T-cell (primary cell): ENCODE measurements at regions not wholly inside any gene's neighbourhood (a gene's known extent, or its start where the extent isn't known, plus 50 kb on each side); places are given as distances from the start of the nearest gene placed in this dataset.

ENCODE experiments used
- ATAC-seq, 4 experiments: fragments of 200-7000 bp in 3 of 4; fragments of 150-1000 bp in 1 of 4; cut with Tn5 transposase; replicated peaks in 1 of 4; 1 replicate in 3 of 4; 2 replicates in 1 of 4; pipeline ENCODE4 v1.10.0; 2021; ENCODE audit warnings: moderate library complexity in 3 of 4, mild to moderate bottlenecking in 2 of 4, moderate number of reproducible peaks in 1 of 4
- CTCF ChIA-PET, 2 donors: fragments of 300-600 bp; sonication (Branson Sonifier 250); formaldehyde crosslinking; loops; one replicate each; lab custom pipeline; 2022; ENCODE audit warnings: antibody characterized with exemption in 2 of 2; lab: Charles Lee
- POLR2A ChIA-PET, 2 donors: fragments of 300-600 bp; sonication (Branson Sonifier 250); formaldehyde crosslinking; loops; one replicate each; lab custom pipeline; 2022; ENCODE audit warnings: antibody characterized with exemption in 2 of 2; lab: Charles Lee
- DNase-seq, 35 experiments: peaks; one replicate each; pipeline versions ENCODE4 v3.0.0 to v3.0.0-alpha.2; 2013 to 2023
- H3K27ac ChIP-seq: one replicate; pipeline ENCODE4 v1.5.1; 2013; ENCODE audit warnings: low read length
- H3K27me3 ChIP-seq, 2 experiments: replicated peaks in 1 of 2; 1 replicate in 1 of 2; 2 replicates in 1 of 2; pipeline versions ENCODE4 v1.6.1 to v1.7.0; 2013; ENCODE audit warnings: low read length in 1 of 2, mixed read lengths in 1 of 2; ENCODE audit not compliant: control insufficient read depth in 2 of 2, insufficient read depth in 2 of 2; ENCODE audit errors: extremely low read depth in 1 of 2
- H3K36me3 ChIP-seq, 2 donors: 1 replicate in 1 of 2; 2 replicates in 1 of 2; pipeline versions ENCODE4 v1.6.1 to v1.7.0; 2013; ENCODE audit warnings: low read length in 1 of 2; ENCODE audit not compliant: control insufficient read depth in 2 of 2, insufficient read depth in 1 of 2; ENCODE audit errors: extremely low read depth in 1 of 2
- H3K4me1 ChIP-seq, 2 experiments: 1 replicate in 1 of 2; 2 replicates in 1 of 2; pipeline versions ENCODE4 v1.6.1 to v1.7.0; 2013; ENCODE audit warnings: low read length in 2 of 2, mixed read lengths in 1 of 2; ENCODE audit not compliant: insufficient read depth in 2 of 2, control insufficient read depth in 1 of 2; ENCODE audit errors: extremely low read depth in 1 of 2
- H3K4me3 ChIP-seq, 2 donors: 1 replicate in 1 of 2; 2 replicates in 1 of 2; pipeline versions ENCODE4 v1.5.1 to v1.7.0; 2013; ENCODE audit warnings: mild to moderate bottlenecking in 2 of 2, low read length in 1 of 2, moderate library complexity in 1 of 2; ENCODE audit not compliant: control insufficient read depth in 1 of 2; ENCODE audit errors: extremely low read depth in 1 of 2
- H3K9me3 ChIP-seq: 2 replicates; pipeline ENCODE4 v1.7.0; 2013
- H3K27ac Mint-ChIP-seq, 2 donors: one replicate each; pipeline ENCODE4 v1.8.0; 2020 to 2021; ENCODE audit warnings: mild to moderate bottlenecking in 2 of 2, mixed read lengths in 2 of 2
- H3K27me3 Mint-ChIP-seq, 2 donors: one replicate each; pipeline ENCODE4 v1.8.0; 2021 to 2022; ENCODE audit warnings: mixed read lengths in 2 of 2
- H3K36me3 Mint-ChIP-seq: one replicate; pipeline ENCODE4 v1.8.0; 2021; ENCODE audit warnings: mixed read lengths
- H3K4me1 Mint-ChIP-seq, 3 donors: one replicate each; pipeline ENCODE4 v1.8.0; 2020 to 2022; ENCODE audit warnings: mixed read lengths in 3 of 3, mild to moderate bottlenecking in 1 of 3
- H3K4me3 Mint-ChIP-seq, 3 donors: one replicate each; pipeline ENCODE4 v1.8.0; 2020 to 2022; ENCODE audit warnings: mild to moderate bottlenecking in 3 of 3, mixed read lengths in 3 of 3, moderate library complexity in 3 of 3
- H3K9me3 Mint-ChIP-seq, 3 donors: one replicate each; pipeline ENCODE4 v1.8.0; 2020 to 2022; ENCODE audit warnings: mixed read lengths in 3 of 3
- WGBS: methylation state at CpG from one replicate; pipeline ENCODE4 v1.1.5; 2013; ENCODE audit warnings: missing lambda C conversion rate; ENCODE audit not compliant: insufficient coverage; 5-methylcytosine and 5-hydroxymethylcytosine counted together

DNA sequence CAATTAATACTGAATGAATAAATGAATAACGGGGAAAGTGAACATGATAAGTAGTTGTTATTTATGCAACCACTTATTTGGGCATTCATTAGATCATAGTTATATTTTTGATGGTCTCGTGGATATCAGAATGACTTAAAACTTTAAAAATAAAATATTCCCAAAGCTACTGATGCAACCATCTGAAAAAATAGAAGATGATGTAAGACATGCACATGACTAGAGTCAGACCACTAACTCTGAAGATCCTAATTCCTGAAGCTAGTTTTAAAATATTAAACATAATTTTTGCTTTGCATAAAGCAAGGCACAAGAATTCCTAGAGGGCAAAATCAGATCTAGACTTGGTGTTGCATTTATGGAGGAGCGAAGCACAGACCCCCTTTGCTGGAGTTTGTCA is 616.1 kb downstream of the IRS1 start:
- ATAC-seq (no peak), DNase-seq (no peak)
- no peaks in the 10 kb centered on the region for H3K9me3 ChIP-seq
- H3K27ac ChIP-seq: no peak overlapping the region
- no peaks in the 10 kb centered on the region for H3K4me1 ChIP-seq
- Mint-ChIP-seq H3K4me3 (no peak overlapping the region), H3K4me1 (no peaks in the 10 kb centered on the region), H3K27me3 (peaks cover 7 to 26% of the 10 kb centered on the region in 2 donors), H3K9me3 (peaks cover 4 to 11% (median 8%) of the 10 kb centered on the region in 3 donors), H3K27ac (no peak overlapping the region), H3K36me3 (no peaks in the 10 kb centered on the region)
- ChIA-PET POLR2A (no interaction called here), CTCF (interaction anchor here (0.5 to 1.2 kb wide), 2 partner anchors 30 to 32 kb away, joined by 3 to 5 read pairs; no protein-coding TSS in a partner anchor)
- peaks cover 0 to 3% of the 10 kb centered on the region in 2 experiments for H3K27me3 ChIP-seq
- 60% methylated on average over 1 of the region's 3 CpGs for WGBS
- H3K36me3 ChIP-seq: no peaks in the 10 kb centered on the region
- no peak overlapping the region for H3K4me3 ChIP-seq

DNA sequence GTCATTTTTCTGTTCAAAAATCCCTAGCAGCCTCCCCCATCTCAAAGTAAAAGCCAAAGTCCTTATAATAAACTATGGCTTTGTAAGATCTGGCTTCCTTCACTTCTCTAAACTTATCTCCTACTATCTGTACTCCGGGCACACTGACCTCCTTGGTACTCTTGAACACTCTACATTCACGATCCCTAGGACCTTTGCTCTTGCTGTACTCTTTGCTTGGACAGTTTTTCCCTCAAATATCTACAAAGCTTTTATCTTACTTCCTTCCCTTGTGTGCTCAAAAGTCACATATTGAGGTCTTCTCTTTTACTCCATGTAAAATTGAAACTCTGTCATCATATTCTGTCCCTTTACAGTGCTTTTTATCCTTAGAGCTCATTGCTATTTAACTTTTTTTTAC is 616.6 kb downstream of the IRS1 start:
- Mint-ChIP-seq H3K27ac (no peak overlapping the region), H3K27me3 (peaks cover 7 to 26% of the 10 kb centered on the region in 2 donors), H3K9me3 (peaks cover 8 to 17% (median 14%) of the 10 kb centered on the region in 3 donors), H3K36me3 (no peaks in the 10 kb centered on the region), H3K4me1 (no peaks in the 10 kb centered on the region), H3K4me3 (no peak overlapping the region)
- H3K4me3 ChIP-seq: no peak overlapping the region
- ChIA-PET POLR2A (no interaction called here), CTCF (no interaction called here)
- no peaks in the 10 kb centered on the region for H3K36me3 ChIP-seq
- DNase-seq (no peak), ATAC-seq (no peak)
- WGBS: 63% methylated on average over 2 of the region's 2 CpGs
- no peak overlapping the region for H3K27ac ChIP-seq
- peaks cover 0 to 3% of the 10 kb centered on the region in 2 experiments for H3K27me3 ChIP-seq
- H3K9me3 ChIP-seq: no peaks in the 10 kb centered on the region
- no peaks in the 10 kb centered on the region for H3K4me1 ChIP-seq

DNA sequence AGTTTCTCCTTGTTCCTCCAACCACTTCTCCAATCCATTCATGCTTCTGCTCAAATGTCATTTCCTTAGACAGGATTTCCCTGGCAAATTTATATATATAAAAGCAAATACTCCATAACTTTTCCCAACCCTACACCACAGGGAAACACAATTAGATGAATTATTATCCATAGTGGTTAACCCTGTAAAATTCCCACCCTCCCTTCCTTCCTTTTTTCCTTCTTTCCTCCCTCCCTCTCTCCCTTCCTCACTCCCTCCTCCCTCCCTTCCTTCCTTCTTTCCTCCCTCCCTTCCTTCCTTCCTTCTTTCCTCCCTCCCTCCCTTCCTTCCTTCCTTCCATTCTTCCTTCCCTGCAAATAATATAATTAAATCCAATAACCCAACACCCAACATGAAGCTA is 617.7 kb downstream of the IRS1 start:
- Histone ChIP-seq H3K27me3 (peaks cover 0 to 3% of the 10 kb centered on the region in 2 experiments), H3K9me3 (no peaks in the 10 kb centered on the region), H3K4me1 (no peaks in the 10 kb centered on the region), H3K27ac (no peak overlapping the region), H3K4me3 (no peak overlapping the region), H3K36me3 (no peaks in the 10 kb centered on the region)
- DNase-seq (no peak), ATAC-seq (no peak)
- ChIA-PET CTCF (no interaction called here), POLR2A (no interaction called here)
- peaks cover 7 to 24% of the 10 kb centered on the region in 2 donors for H3K27me3 Mint-ChIP-seq
- no peak overlapping the region for H3K27ac Mint-ChIP-seq
- no peak overlapping the region for H3K4me3 Mint-ChIP-seq
- peaks cover 8 to 18% (median 14%) of the 10 kb centered on the region in 3 donors for H3K9me3 Mint-ChIP-seq
- H3K4me1 Mint-ChIP-seq: no peaks in the 10 kb centered on the region
- H3K36me3 Mint-ChIP-seq: no peaks in the 10 kb centered on the region

DNA sequence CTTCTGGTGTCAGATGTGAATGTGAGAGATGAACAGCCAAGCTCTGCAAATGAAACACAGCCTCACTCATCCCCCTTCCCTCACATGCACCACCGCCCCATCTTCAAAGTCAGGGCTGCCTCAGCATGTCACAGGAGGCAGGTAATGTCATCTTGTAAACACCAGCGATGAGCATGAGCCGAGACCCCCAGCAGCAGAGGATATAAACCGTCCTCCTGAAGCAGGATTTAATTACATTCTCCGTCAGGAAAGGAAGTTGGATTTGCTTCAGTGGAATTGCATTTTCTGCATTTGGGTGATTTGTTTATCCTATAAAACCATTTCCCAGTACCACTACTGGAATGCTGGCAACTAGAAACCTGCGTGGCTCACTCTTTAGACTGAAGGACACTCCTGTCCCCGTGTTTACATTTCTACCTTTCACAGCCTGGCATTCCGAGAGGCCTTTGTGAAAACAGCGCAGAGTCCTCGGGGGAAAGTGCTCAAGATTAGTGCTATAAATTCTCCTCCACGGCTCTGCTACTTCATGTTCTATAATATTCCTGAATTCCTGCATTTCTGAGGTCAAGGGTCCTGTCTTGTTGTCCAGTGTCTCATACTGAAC is 619.2 kb downstream of the IRS1 start:
- Histone ChIP-seq H3K4me3 (no peak overlapping the region), H3K27ac (no peak overlapping the region), H3K36me3 (no peaks in the 10 kb centered on the region), H3K9me3 (no peaks in the 10 kb centered on the region), H3K27me3 (peaks cover 0 to 3% of the 10 kb centered on the region in 2 experiments), H3K4me1 (no peaks in the 10 kb centered on the region)
- Mint-ChIP-seq H3K4me1 (no peaks in the 10 kb centered on the region), H3K4me3 (no peak overlapping the region), H3K9me3 (peaks cover 8 to 21% (median 20%) of the 10 kb centered on the region in 3 donors), H3K36me3 (no peaks in the 10 kb centered on the region), H3K27me3 (peaks cover 4 to 28% of the 10 kb centered on the region in 2 donors), H3K27ac (no peak overlapping the region)
- POLR2A ChIA-PET: no interaction called here
- 64% methylated on average over 8 of the region's 11 CpGs for WGBS
- ATAC-seq (no peak), DNase-seq (no peak)
- CTCF ChIA-PET: no interaction called here

DNA sequence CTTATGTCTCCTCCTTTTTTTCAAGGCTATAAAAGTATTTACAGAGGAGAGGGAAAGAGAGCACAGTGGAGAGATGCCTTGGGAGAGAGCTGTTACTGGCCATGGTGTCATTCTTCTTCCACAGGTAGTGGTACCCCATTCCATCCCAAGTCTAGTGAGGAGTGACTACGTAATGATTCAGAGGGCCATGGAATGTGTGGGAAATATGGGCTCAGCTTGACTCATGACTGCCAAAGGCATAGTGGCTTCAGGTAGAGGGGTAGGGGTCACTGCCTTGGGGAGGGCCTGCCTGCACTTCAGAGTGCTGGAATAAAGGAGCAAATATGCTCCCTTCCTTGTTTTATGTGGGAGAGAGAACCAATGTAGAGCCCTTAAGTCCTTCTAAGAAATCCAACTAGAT is 620.6 kb downstream of the IRS1 start:
- Histone ChIP-seq H3K4me1 (no peaks in the 10 kb centered on the region), H3K27ac (no peak overlapping the region), H3K4me3 (no peak overlapping the region), H3K27me3 (no peaks in the 10 kb centered on the region), H3K9me3 (no peaks in the 10 kb centered on the region), H3K36me3 (no peaks in the 10 kb centered on the region)
- WGBS: 100% methylated on average over 1 of the region's 1 CpG
- ChIA-PET CTCF (no interaction called here), POLR2A (no interaction called here)
- peaks cover 2 to 35% of the 10 kb centered on the region in 2 donors for H3K27me3 Mint-ChIP-seq
- H3K9me3 Mint-ChIP-seq: peaks cover 8 to 21% (median 20%) of the 10 kb centered on the region in 3 donors
- ATAC-seq (no peak), DNase-seq (no peak)
- H3K4me1 Mint-ChIP-seq: no peaks in the 10 kb centered on the region
- H3K27ac Mint-ChIP-seq: no peak overlapping the region
- H3K4me3 Mint-ChIP-seq: no peak overlapping the region
- no peaks in the 10 kb centered on the region for H3K36me3 Mint-ChIP-seq

DNA sequence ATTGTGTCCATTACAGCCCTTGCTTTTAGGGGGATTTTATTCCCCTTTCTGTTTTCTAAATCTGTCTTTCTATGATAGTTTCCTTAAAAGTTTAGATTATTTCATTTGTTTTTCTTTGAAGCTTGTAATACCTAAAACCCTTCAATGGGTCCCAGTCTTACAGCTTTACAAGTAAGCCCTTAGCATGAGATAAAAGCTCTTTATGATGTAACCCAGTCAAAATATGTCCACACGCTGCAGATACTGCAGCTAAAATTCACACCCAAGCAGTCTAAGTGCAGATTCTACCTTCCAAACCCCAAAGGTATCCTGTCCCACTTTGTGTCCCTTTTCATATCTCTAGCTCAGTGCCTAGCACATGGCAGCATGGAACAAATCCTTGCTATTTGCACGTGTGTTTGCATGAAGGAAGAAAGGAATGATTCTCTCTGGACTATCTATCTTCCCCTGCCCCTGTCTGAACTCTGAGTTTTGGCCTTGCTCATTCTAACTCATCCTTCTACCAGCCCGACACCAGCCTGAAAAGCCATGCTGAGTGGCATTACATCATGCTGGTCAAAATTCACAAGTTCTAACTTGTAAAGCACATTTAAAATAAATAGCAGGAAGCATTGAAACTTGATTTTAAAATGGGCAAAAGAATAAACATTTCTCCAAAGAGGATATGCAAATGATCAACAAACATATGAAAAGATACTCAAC is 623.2 kb downstream of the IRS1 start:
- H3K27ac ChIP-seq: no peak overlapping the region
- POLR2A ChIA-PET: no interaction called here
- CTCF ChIA-PET: interaction anchor here in 1 of 2 donors (0.6 kb wide), 1 partner anchor 42 kb away, joined by 11 read pairs; no protein-coding TSS in a partner anchor
- no peaks in the 10 kb centered on the region for H3K36me3 ChIP-seq
- Mint-ChIP-seq H3K4me3 (no peak overlapping the region), H3K27me3 (peaks cover 0 to 21% of the 10 kb centered on the region in 2 donors), H3K9me3 (peaks cover 8 to 21% (median 20%) of the 10 kb centered on the region in 3 donors), H3K36me3 (no peaks in the 10 kb centered on the region), H3K4me1 (no peaks in the 10 kb centered on the region), H3K27ac (no peak overlapping the region)
- 65% methylated on average over 2 of the region's 3 CpGs for WGBS
- H3K9me3 ChIP-seq: no peaks in the 10 kb centered on the region
- ATAC-seq (no peak), DNase-seq (no peak)
- no peak overlapping the region for H3K4me3 ChIP-seq
- H3K4me1 ChIP-seq: no peaks in the 10 kb centered on the region
- no peaks in the 10 kb centered on the region for H3K27me3 ChIP-seq
